HFF-Myc (cell line): ENCODE measurements at regions not wholly inside any gene's neighbourhood (a gene's known extent, or its start where the extent isn't known, plus 50 kb on each side); places are given as distances from the start of the nearest gene placed in this dataset.

Experiments used
- DNase-seq: peaks from one replicate; pipeline ENCODE4 v3.0.0-alpha.2; 2011; ENCODE audit warnings: low read depth; ENCODE audit errors: extremely low read depth
- H3K4me3 ChIP-seq: replicated peaks from 2 replicates; pipeline ENCODE4 v1.5.1; 2011; ENCODE audit warnings: low read depth, mild to moderate bottlenecking, control low read depth, low read length
- TF ChIP-seq, protein P1 (sequence below): IDR thresholded peaks from 2 replicates; pipeline ENCODE4 v1.5.1; 2012; ENCODE audit warnings: mild to moderate bottlenecking, low read depth, low read length, control low read depth; ENCODE audit errors: missing control alignments

DNA sequence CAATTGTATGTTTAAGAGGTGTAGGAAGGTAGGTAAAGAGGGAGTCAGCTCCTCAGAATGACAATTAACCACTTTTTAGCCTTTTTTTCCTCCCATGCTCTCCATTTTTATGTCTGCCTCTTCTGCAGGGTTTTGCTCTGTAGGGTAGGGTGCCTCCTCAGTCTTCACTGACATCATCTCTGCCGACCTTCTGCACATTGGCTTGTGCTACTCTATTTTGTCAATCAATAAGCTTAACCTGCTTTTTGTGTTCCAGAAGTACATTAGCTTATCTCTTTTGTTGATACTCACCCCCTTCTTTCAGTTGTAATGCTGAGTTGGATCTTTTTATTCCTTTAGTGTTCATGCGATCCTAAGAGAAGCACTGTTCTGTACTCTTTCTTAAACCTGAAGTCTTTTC, 323.2 kb downstream of the RDH14 start:
- TF ChIP-seq, protein P1, sequence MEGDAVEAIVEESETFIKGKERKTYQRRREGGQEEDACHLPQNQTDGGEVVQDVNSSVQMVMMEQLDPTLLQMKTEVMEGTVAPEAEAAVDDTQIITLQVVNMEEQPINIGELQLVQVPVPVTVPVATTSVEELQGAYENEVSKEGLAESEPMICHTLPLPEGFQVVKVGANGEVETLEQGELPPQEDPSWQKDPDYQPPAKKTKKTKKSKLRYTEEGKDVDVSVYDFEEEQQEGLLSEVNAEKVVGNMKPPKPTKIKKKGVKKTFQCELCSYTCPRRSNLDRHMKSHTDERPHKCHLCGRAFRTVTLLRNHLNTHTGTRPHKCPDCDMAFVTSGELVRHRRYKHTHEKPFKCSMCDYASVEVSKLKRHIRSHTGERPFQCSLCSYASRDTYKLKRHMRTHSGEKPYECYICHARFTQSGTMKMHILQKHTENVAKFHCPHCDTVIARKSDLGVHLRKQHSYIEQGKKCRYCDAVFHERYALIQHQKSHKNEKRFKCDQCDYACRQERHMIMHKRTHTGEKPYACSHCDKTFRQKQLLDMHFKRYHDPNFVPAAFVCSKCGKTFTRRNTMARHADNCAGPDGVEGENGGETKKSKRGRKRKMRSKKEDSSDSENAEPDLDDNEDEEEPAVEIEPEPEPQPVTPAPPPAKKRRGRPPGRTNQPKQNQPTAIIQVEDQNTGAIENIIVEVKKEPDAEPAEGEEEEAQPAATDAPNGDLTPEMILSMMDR: no peak
- no peak for DNase-seq
- no peak overlapping the region for H3K4me3 ChIP-seq

DNA sequence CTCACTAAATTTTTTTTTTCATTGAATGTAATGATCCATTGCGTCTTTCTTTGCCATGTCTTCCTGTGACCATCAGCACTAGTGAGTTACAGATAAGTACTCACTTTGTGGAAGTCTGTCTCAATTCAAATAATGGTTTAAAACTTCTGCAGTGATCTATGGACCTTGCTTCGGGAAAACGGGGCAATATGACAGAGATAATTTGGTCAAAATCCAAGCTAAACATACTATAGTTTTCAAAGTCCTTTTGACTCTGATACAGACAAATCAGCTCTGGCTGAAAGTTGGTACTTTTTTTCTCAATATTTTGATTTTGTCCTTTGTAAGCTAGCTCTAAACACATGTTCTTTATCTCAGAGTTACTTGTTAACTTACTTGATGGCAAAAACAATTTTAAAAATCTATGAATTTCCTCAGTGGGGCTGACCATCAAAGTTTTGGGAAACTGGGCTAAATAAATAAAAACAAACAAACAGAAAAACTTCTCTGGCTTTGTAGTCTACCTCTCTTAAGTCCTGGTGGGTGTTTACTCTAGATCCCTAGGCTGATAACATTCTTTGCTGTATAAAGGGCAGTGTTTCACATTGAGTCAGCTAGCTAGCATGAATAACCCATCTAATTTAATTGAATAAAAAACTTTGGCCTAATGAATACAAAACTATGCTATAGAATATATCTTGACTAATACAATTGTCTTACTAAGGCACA, 327.6 kb downstream of the RDH14 start:
- no peak for DNase-seq
- no peak overlapping the region for H3K4me3 ChIP-seq
- TF ChIP-seq, protein P1: no peak

GRCh38 chr2:18230668-18231067, 329.8 kb downstream of the RDH14 start:
- no peak overlapping the region for H3K4me3 ChIP-seq
- DNase-seq: no peak
- TF ChIP-seq, protein P1: no peak

DNA sequence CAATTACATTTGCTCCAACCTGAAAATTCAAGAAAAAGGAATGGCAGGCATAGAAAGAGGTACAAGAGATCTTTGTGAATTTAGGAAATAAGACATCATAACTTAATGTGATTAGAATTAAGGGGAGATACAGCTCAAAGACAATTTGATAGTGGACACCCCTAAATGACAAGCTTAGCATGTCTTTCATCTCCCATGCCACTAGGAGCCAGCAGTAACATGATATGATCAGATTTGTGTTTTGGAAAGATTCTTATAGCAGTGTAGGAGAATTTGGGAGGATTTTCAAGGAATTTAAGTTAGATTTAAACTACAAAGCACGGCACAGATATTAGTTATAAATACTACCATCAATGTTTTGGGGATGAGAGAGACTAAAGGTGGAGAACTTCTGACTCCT, 340.8 kb downstream of the RDH14 start:
- DNase-seq: no peak
- H3K4me3 ChIP-seq: no peak overlapping the region
- TF ChIP-seq, protein P1: peak; percentile 24

DNA sequence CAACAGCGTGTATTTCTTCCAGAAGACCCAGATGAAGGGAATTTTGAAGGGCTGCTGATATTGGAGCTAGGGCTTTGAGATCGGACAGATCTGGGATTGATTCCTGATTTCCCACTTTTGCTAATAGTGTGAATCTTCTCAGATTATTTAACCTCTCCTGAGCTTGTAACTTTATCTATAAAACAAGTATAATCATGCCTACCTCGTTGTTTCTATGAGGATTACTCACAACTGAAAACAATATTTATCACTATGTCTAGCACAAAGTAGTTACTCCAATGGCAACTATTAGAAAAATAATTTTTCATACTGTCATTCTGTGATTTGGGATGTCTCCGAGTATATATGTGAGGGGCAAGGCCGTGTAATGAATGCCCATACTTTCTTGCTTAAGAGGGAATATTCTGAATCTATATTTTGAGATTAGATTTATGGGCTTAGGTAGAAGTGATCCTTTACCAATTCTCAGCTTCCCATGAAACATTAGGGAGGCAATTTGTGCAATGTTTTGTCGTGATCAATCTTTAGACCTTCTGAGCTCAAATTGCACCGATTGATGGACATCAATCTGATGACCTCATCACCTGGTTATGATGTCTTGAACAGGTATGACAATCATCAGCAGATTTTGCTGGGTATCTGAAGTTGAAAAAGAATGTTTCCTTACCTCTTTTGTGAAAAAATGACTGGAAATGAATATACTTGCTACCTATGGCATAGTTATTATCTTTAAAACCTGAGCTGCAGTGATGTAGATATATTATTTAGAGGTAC, 339.9 kb downstream of the KCNS3 start:
- no peak for DNase-seq
- TF ChIP-seq, protein P1: no peak
- no peak overlapping the region for H3K4me3 ChIP-seq

DNA sequence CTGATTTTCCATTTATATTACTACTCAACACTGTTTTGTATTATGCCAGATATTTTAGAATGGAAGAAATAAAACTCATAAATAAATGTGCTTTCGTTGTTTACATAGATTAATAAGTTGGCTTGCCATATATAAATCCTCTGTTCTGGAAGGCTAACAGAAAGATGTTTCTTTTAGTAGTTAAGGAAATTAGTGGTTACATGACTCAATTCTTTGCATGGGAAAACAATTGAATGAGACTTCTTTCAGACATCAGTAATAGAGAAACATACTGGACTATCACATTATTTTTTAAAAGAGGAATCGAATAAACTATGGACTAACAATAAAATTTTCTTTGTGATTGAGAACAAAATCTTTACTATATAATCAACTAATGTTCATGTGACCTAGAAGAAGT, 336.5 kb downstream of the KCNS3 start:
- TF ChIP-seq, protein P1: no peak
- DNase-seq: no peak
- H3K4me3 ChIP-seq: no peak overlapping the region
